Mesenchymal stem cell (in vitro differentiated cells and primary cell): ENCODE measurements at regions not wholly inside any gene's neighbourhood (a gene's known extent, or its start where the extent isn't known, plus 50 kb on each side); places are given as distances from the start of the nearest gene placed in this dataset.

Experiments used
- DNase-seq: peaks from one replicate; pipeline ENCODE4 v3.0.0-alpha.2; 2013
- H2AFZ ChIP-seq: one replicate; pipeline ENCODE4 v1.6.1; 2013; ENCODE audit warnings: low read depth, mild to moderate bottlenecking, control low read depth, inconsistent platforms, low read length, moderate library complexity
- H2AK5ac ChIP-seq: 2 replicates; pipeline ENCODE4 v1.6.1; 2013; ENCODE audit warnings: low read length, moderate library complexity, mild to moderate bottlenecking, inconsistent platforms; ENCODE audit not compliant: severe bottlenecking
- H2BK120ac ChIP-seq: one replicate; pipeline ENCODE4 v1.6.1; 2013; ENCODE audit warnings: low read depth, mild to moderate bottlenecking, inconsistent platforms, low read length, moderate library complexity
- H2BK12ac ChIP-seq, 2 experiments: one replicate each; pipeline ENCODE4 v1.6.1; 2013; ENCODE audit warnings: inconsistent platforms in 2 of 2, low read length in 2 of 2, mild to moderate bottlenecking in 2 of 2, moderate library complexity in 2 of 2, control low read depth in 1 of 2
- H2BK15ac ChIP-seq: one replicate; pipeline ENCODE4 v1.6.1; 2013; ENCODE audit warnings: mild to moderate bottlenecking, low read depth, inconsistent platforms; ENCODE audit not compliant: poor library complexity, severe bottlenecking
- H2BK5ac ChIP-seq: 2 replicates; pipeline ENCODE4 v1.6.1; 2013; ENCODE audit warnings: low read depth, mild to moderate bottlenecking, low read length, control low read depth, inconsistent platforms; ENCODE audit not compliant: poor library complexity, severe bottlenecking
- H3K14ac ChIP-seq, 2 experiments: one replicate each; pipeline ENCODE4 v1.6.1; 2013; ENCODE audit warnings: inconsistent platforms in 2 of 2, low read length in 2 of 2, control low read depth in 1 of 2, mild to moderate bottlenecking in 1 of 2, moderate library complexity in 1 of 2
- H3K18ac ChIP-seq, 2 experiments: one replicate each; pipeline ENCODE4 v1.6.1; 2013; ENCODE audit warnings: inconsistent platforms in 2 of 2, low read length in 2 of 2, control low read depth in 1 of 2, low read depth in 1 of 2, mild to moderate bottlenecking in 1 of 2
- H3K23ac ChIP-seq, 2 experiments: one replicate each; pipeline ENCODE4 v1.6.1; 2013; ENCODE audit warnings: inconsistent platforms in 2 of 2, low read length in 2 of 2, mild to moderate bottlenecking in 2 of 2, moderate library complexity in 2 of 2, control low read depth in 1 of 2
- H3K27ac ChIP-seq: 2 replicates; pipeline ENCODE4 v1.5.1; 2013; ENCODE audit warnings: mild to moderate bottlenecking, moderate library complexity, low read length, control low read depth, inconsistent platforms; ENCODE audit not compliant: poor library complexity, severe bottlenecking
- H3K27me3 ChIP-seq, 2 experiments: 2 replicates each; pipeline versions ENCODE4 v1.6.1 to v1.7.0; 2013; ENCODE audit warnings: low read length in 2 of 2, mild to moderate bottlenecking in 2 of 2, moderate library complexity in 2 of 2, control low read depth in 1 of 2, inconsistent platforms in 1 of 2; ENCODE audit not compliant: control insufficient read depth in 1 of 2, insufficient read depth in 1 of 2
- H3K36me3 ChIP-seq, 2 experiments: 2 replicates each; pipeline versions ENCODE4 v1.6.1 to v1.7.0; 2013; ENCODE audit warnings: low read length in 2 of 2, control low read depth in 1 of 2, inconsistent platforms in 1 of 2, low read depth in 1 of 2, mild to moderate bottlenecking in 1 of 2; ENCODE audit not compliant: insufficient read depth in 2 of 2, control insufficient read depth in 1 of 2
- H3K4ac ChIP-seq, 2 experiments: one replicate each; pipeline ENCODE4 v1.6.1; 2013; ENCODE audit warnings: inconsistent platforms in 2 of 2, low read length in 2 of 2, mild to moderate bottlenecking in 2 of 2, moderate library complexity in 2 of 2, control low read depth in 1 of 2, low read depth in 1 of 2
- H3K4me1 ChIP-seq: 2 replicates; pipeline ENCODE4 v1.6.1; 2013; ENCODE audit warnings: low read depth, low read length, control low read depth; ENCODE audit not compliant: control insufficient read depth, insufficient read depth
- H3K4me2 ChIP-seq: 2 replicates; pipeline ENCODE4 v1.6.1; 2013; ENCODE audit warnings: low read length, mild to moderate bottlenecking, inconsistent platforms; ENCODE audit not compliant: poor library complexity, severe bottlenecking
- H3K4me3 ChIP-seq, 2 experiments: 2 replicates each; pipeline versions ENCODE4 v1.5.1 to v1.7.0; 2013; ENCODE audit warnings: low read length in 2 of 2, mild to moderate bottlenecking in 2 of 2, control low read depth in 1 of 2, low read depth in 1 of 2; ENCODE audit not compliant: insufficient read depth in 1 of 2
- H3K79me1 ChIP-seq: replicated peaks from 2 replicates; pipeline ENCODE4 v1.6.1; 2013; ENCODE audit warnings: mild to moderate bottlenecking, control low read depth, low read length, inconsistent platforms; ENCODE audit not compliant: poor library complexity, severe bottlenecking
- H3K9ac ChIP-seq: 2 replicates; pipeline ENCODE4 v1.7.0; 2013; ENCODE audit warnings: mild to moderate bottlenecking, low read length, moderate library complexity
- H3K9me3 ChIP-seq: 2 replicates; pipeline ENCODE4 v1.7.0; 2013; ENCODE audit warnings: mild to moderate bottlenecking, low read length; ENCODE audit not compliant: control insufficient read depth
- H4K8ac ChIP-seq: one replicate; pipeline ENCODE4 v1.6.1; 2013; ENCODE audit warnings: inconsistent platforms, mild to moderate bottlenecking, low read length, moderate library complexity
- H4K91ac ChIP-seq: one replicate; pipeline ENCODE4 v1.6.1; 2013; ENCODE audit warnings: mild to moderate bottlenecking, low read length, inconsistent platforms
- WGBS: methylation state at CpG from one replicate; pipeline ENCODE4 v1.1.7; 2013; ENCODE audit warnings: mixed read lengths; 5-methylcytosine and 5-hydroxymethylcytosine counted together

DNA sequence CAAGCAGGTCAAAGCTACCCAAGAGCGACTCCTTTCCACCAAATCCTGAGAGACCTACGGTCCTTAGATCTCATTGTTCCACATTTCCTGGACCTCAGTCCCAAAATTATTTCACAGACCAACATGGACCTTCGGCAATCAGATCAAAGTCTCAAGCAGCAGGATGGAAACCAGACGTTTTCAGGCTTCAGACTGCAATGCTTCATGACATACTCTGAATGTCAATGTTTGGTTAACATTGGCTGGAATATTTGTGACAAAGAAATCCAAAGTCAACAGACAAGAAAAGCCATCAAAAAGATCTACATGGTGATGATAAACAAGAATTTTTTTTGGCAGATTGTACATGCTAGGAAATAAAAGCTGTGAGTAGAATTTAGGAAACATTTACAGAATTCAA is 1057.3 kb downstream of the ADGRL2 start:
- Histone ChIP-seq H4K8ac (no peak overlapping the region), H3K23ac (no peak overlapping the region), H3K4me1 (no peaks in the 10 kb centered on the region), H2AFZ (no peak overlapping the region), H3K4me2 (no peak overlapping the region), H2BK12ac (no peak overlapping the region), H3K14ac (no peak overlapping the region), H3K36me3 (no peaks in the 10 kb centered on the region), H3K4ac (no peak overlapping the region), H2BK15ac (no peak overlapping the region), H2BK5ac (no peak overlapping the region), H3K79me1 (no peaks in the 10 kb centered on the region), H3K9ac (no peak overlapping the region), H3K27ac (no peak overlapping the region), H4K91ac (no peak overlapping the region), H2AK5ac (no peak overlapping the region), H3K4me3 (no peak overlapping the region), H3K27me3 (no peaks in the 10 kb centered on the region), H2BK120ac (no peak overlapping the region), H3K18ac (peak overlapping the region in 1 of 2 experiments; percentile 12), H3K9me3 (no peaks in the 10 kb centered on the region)
- DNase-seq: no peak
- WGBS: 64% methylated on average over 4 of the region's 4 CpGs

- Histone ChIP-seq H4K8ac (no peak overlapping the region), H2AFZ (no peak overlapping the region), H3K9ac (no peak overlapping the region), H3K23ac (no peak overlapping the region), H4K91ac (no peak overlapping the region), H3K36me3 (no peaks in the 10 kb centered on the region), H2AK5ac (no peak overlapping the region), H3K18ac (no peak overlapping the region), H3K79me1 (no peaks in the 10 kb centered on the region), H3K27ac (no peak overlapping the region), H3K14ac (no peak overlapping the region), H2BK15ac (no peak overlapping the region), H2BK120ac (no peak overlapping the region), H2BK5ac (no peak overlapping the region), H3K27me3 (no peaks in the 10 kb centered on the region), H3K4me3 (no peak overlapping the region), H3K4me2 (no peak overlapping the region), H3K4me1 (no peaks in the 10 kb centered on the region), H2BK12ac (no peak overlapping the region), H3K4ac (no peak overlapping the region), H3K9me3 (no peaks in the 10 kb centered on the region)
- WGBS: 90% methylated on average over 1 of the region's 2 CpGs
- no peak for DNase-seq
Measured at GRCh38 chr1:82849460-82849859, 1048.7 kb downstream of the ADGRL2 start.

DNA sequence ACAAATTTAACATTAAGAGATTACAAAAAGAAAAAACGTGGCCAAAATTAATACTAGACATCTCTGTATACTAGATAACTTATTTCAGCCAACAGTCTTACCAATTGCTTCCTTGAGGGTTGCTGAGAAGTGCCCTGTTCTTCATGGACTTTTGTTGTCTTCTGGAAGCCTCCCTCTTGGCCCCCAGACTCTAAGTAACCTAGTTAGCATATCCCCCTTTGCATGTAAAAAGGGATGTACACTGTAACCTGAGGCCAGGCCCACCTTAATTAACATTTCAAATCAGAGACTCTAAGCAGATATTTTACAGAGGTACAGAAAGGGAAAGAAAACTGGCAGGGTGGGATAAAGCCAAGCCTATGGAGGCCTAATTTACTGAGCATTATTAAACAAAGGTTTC is 1047.3 kb downstream of the ADGRL2 start:
- Histone ChIP-seq H2BK5ac (no peak overlapping the region), H3K4me3 (no peak overlapping the region), H2BK120ac (no peak overlapping the region), H2AFZ (no peak overlapping the region), H3K4me1 (no peaks in the 10 kb centered on the region), H3K4ac (no peak overlapping the region), H3K9ac (no peak overlapping the region), H3K4me2 (no peak overlapping the region), H3K27me3 (no peaks in the 10 kb centered on the region), H4K8ac (no peak overlapping the region), H3K18ac (no peak overlapping the region), H2AK5ac (no peak overlapping the region), H2BK12ac (no peak overlapping the region), H4K91ac (no peak overlapping the region), H3K23ac (no peak overlapping the region), H2BK15ac (no peak overlapping the region), H3K9me3 (no peaks in the 10 kb centered on the region), H3K14ac (no peak overlapping the region), H3K36me3 (no peaks in the 10 kb centered on the region), H3K79me1 (no peaks in the 10 kb centered on the region), H3K27ac (no peak overlapping the region)
- no peak for DNase-seq
- WGBS: 33% methylated on average over 1 of the region's 1 CpG

DNA sequence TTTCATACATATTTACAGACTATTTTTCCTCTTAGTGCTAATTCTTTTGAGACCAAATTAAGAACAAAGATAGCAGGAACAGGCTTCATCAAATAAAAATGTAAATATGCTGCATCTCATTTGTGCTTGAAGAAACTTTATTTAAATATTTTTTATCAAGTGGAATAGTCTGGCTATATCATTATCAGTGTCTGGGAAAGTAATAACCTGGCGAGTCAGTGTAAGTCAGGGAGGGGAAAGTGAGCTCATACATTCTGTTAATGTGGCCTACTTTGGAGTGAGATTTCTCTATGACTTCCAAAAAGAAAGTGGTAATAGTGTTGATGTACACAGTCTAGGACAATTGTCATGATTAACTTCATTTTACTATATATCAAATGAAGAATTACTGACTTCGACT is 1045.1 kb downstream of the ADGRL2 start:
- 95% methylated on average over 2 of the region's 2 CpGs for WGBS
- no peak overlapping the region for H2BK12ac ChIP-seq
- H3K27ac ChIP-seq: no peak overlapping the region
- no peaks in the 10 kb centered on the region for H3K9me3 ChIP-seq
- H3K36me3 ChIP-seq: no peaks in the 10 kb centered on the region
- no peak overlapping the region for H2BK5ac ChIP-seq
- H3K4ac ChIP-seq: no peak overlapping the region
- H3K79me1 ChIP-seq: no peaks in the 10 kb centered on the region
- no peaks in the 10 kb centered on the region for H3K27me3 ChIP-seq
- no peaks in the 10 kb centered on the region for H3K4me1 ChIP-seq
- DNase-seq: no peak
- H2AK5ac ChIP-seq: no peak overlapping the region
- no peak overlapping the region for H3K14ac ChIP-seq
- H3K23ac ChIP-seq: no peak overlapping the region
- H3K18ac ChIP-seq: no peak overlapping the region
- no peak overlapping the region for H3K4me3 ChIP-seq
- no peak overlapping the region for H2BK15ac ChIP-seq
- no peak overlapping the region for H4K8ac ChIP-seq
- H4K91ac ChIP-seq: no peak overlapping the region
- no peak overlapping the region for H3K4me2 ChIP-seq
- no peak overlapping the region for H2BK120ac ChIP-seq
- no peak overlapping the region for H2AFZ ChIP-seq
- no peak overlapping the region for H3K9ac ChIP-seq
